ENCODE measurements at regions not wholly inside any gene's neighbourhood (a gene's known extent, or its start where the extent isn't known, plus 50 kb on each side); places are given as distances from the start of the nearest gene placed in this dataset.

- DNase-seq: no peak
Measured at GRCh38 chrX:126886997-126887396, 67.5 kb downstream of the PRR32 start.

GRCh38 chrX:126900937-126901336 is 81.4 kb downstream of the PRR32 start:
- DNase-seq: no peak

DNA sequence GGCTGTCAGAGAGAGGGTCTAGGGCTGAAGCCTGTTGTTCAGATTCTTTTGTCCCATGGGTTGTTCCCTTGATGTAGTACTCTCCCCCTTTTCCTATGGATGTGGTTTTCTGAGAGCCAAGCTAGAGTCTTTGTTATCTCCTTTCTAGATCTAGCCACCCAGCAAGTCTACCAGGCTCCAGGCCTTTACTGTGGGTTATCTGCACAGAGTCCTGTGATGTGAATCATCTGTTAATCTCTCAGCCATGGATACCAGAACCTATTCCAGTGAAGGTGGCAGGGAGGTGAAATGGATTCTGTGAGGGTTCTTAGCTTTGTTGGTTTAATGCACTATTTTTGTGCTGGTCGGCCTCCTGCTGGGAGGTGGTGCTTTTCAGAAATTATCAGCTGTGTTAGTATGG is 109.5 kb downstream of the PRR32 start:
- no peak for DNase-seq

DNA sequence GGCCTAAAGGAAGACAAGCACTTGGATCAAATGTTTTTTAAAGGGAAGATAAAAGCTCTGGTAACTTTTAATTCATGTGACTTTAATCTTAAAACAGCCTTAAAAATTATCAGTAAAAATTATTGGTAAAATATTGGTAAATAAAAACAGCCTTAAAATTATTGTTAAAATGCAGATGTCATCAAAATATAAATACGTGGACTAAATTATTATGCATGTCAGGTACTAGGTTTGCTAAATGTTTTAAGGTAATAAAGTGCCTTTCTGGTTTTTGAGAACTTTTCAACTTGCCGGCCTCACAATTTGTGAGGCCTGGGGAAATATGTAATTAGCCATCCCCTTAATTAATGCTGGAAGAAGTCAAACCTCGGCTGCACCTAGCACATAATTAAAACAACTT is 147.7 kb downstream of the PRR32 start:
- no peak for DNase-seq

- no peak for DNase-seq
Measured at GRCh38 chrX:126982158-126982557, 162.6 kb downstream of the PRR32 start.

- DNase-seq: no peak
Measured at GRCh38 chrX:126985027-126985426, 165.5 kb downstream of the PRR32 start.

DNA sequence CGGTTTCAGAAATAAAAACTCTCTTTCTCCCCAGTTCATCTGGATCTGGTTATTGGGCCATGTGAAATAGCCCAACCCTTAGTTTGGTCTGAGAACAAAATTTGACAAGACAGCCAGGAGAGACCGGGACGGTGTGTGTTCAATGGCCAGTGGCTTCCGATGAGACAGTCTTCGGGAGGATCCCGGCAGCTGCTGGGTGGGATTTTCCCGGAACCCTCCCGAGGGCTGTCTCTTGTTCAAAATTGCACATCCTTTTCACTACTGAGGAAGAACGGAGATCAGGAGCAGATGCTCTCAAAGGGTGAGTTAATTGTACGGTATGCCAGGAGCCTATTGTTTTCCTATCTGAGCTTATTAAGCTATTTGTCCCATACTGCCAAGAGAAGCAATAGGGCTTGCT is 166.5 kb downstream of the PRR32 start:
- no peak for DNase-seq

DNA sequence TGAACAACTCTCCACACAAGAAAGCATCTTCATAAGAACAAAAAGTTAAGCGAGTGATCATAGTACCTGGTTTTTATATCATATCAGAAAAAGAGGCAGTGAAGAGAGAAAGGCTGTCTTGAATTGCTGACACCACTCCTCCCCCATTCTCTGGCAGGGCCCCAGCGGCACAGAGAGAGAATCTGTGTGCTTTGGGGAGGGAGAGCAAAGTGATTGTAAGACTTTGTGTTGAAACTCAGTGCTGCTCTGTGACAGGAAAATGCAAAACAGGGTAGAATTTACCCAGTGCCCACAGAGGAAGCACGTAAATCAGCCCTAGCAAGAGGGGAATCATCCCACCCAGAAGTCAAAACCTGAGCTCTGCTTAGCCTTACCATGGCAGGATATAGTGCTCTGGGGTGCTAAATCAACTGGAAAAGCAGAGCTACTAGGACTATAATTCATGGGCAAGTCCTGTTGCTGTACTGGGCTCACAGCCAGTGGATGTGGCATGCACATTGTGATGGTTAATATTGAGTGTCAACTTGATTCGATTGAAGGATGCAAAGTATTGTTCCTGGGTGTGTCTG is 174.6 kb downstream of the PRR32 start:
- peak; percentile 5 for DNase-seq

DNA sequence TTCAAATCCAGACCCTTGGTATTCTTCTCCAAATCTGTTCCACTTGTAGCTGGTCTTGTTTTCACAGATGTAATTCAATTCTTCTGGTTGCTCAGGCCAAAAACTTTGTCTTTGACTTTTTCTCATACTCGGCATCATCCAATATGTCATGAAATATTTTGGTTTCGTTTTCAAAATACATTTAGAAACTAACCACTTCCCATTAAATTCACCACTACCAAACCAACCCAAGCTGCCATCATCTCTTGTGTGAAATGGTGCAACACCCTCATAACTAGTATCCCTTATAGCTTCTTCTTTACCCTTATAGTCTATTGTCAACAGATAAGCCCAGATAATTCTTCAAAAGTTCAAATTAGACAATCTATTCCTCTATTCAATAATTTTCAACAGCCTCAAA is 192.1 kb downstream of the PRR32 start:
- no peak for DNase-seq

DNA sequence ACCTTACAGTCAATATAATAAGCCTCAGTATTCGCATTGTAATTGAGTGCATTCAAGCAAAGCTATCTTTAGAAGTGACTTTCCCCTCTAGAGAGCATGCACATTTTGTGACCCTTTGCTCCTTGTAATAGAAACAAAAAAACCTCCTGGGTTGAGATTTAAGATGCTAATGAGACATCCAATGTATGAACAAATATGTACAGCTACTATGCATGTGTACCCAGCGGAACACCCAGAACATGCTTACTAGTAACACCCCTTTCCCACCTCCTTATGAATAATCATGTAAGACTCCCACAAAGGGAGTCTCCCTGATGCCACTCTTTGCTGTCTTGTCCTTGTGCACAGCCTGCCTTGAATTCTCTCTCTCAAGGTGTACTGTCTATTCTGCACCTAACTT is 205.5 kb downstream of the PRR32 start:
- no peak for DNase-seq

DNA sequence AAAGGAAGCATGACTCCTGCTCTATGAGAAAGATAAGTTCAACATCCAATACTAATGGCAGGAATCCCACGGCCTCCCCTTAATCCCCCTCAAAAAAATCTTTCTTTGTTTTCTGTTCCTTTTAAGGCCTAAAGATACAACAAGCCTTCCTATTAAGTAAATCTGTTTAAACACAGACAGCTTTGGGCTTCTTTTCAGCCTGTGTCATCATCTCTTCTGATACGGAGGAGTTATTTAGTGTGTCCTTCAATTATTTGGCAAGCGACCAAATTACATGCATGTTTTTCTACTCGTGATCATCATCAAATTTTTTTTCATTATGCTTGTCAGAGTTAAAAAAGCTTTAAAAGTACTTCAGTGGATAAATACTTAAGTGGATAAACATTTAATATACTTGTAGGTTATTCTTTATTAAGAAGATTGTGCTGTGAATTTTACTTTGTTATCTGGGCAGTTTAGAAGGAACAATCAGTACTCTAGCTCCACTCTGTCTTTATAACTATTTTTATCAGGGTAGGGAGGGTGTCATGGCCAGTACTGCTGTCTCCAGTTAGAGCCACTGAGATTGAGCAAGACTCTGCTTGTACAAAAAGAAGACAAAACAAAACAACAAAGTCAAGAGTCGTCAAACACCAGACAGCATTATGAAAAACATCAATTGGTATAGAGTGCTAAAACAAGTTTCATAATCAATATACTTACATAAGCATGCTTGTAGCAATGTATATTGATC is 210.7 kb downstream of the PRR32 start:
- no peak for DNase-seq

- DNase-seq: no peak
Measured at GRCh38 chrX:127037159-127037558, 217.6 kb downstream of the PRR32 start.

GRCh38 chrX:127038065-127038464 is 218.5 kb downstream of the PRR32 start:
- peak; percentile 14 for DNase-seq

- DNase-seq: no peak
Measured at GRCh38 chrX:127057891-127058619, 238.5 kb downstream of the PRR32 start.

GRCh38 chrX:127085939-127086338 is 266.4 kb downstream of the PRR32 start:
- no peak for DNase-seq

DNA sequence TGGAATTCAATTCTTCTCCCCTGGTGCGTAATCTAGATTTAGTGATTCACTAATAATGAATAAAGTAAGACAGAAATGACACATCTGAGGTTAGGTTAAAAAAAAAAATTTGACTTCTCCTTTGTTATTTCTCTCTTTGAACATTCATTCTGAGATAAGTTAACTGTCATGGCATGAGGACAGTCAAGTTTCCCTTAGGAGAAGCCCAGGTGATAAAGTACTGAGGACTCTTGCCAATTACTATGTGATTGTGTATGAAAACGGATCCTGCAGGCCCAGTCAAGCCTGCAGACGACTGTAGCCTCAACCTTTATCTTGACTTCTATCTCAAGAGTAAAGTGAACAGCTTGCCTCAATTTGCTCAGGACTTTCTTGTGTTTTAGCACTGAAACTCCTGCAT is 293.2 kb downstream of the PRR32 start:
- DNase-seq: no peak

- DNase-seq: no peak
Measured at GRCh38 chrX:127124871-127125270, 305.3 kb downstream of the PRR32 start.

DNA sequence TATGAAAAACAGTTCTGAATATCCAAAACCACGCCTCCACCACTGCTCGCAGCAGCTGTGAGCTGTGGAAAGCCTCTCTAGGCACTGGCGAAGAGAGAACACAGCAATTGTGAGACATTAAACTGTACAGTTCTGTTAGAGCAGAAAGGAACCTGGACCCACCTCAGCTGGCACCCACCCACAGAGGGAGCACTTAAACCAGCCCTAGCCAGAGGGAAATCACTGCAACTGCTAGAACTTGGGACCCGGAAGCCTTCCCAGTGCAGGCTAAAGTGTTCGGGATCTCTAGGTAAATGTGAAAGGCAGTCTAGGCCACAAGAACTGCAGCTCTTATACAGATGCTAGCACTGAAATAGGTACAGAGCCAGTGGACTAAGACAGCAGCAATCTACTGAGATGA is 308.8 kb downstream of the PRR32 start:
- no peak for DNase-seq

GRCh38 chrX:127129510-127129909 is 310.0 kb downstream of the PRR32 start:
- no peak for DNase-seq

- no peak for DNase-seq
Measured at GRCh38 chrX:127138218-127138617, 318.7 kb downstream of the PRR32 start.

DNA sequence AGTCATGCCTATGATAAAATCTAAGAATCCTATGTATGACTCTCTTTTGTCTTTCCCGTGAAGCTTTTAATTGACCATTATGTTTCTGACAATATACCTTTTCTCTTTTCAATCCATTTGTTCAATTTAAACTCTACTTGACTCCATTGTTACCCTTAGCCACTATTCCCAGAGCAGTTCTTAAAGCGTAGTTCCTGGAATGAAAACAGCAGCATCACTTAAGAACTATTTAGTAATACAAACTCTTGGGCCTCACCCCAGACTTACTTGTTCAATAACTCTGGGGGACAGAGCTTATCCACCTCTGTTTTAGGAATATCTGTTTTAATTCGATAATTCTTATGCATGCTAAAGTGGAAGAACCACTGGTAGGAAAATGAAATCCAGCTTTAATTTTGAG is 358.4 kb downstream of the PRR32 start:
- DNase-seq: no peak

DNA sequence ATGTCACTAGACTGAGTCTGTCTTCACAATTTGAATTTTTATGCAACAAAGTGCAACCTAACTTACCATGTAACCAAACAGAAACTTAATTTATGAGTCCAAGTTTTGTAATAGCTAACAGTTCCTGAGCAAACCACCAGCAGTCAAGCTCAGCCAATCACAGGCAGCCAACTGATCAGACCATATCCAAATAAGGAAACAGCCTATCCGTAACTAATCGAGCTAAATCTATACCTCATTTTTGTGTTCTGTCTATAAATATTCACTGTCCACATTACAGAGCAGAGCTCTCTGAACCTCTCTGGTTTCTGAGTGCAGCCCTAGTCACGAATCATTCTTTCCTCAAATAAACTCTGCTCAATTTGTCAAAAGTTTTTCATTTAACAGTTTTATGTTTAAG is 367.6 kb downstream of the PRR32 start:
- no peak for DNase-seq

GRCh38 chrX:127190381-127190780 is 370.9 kb downstream of the PRR32 start:
- DNase-seq: no peak

- no peak for DNase-seq
Measured at GRCh38 chrX:127207326-127207725, 387.8 kb downstream of the PRR32 start.

Measured in left kidney (tissue), 1 donor.